OCI-LY1 (cell line): ENCODE measurements at regions not wholly inside any gene's neighbourhood (a gene's known extent, or its start where the extent isn't known, plus 50 kb on each side); places are given as distances from the start of the nearest gene placed in this dataset.

Experiments used
- EZH2 ChIP-seq: fragments of 200-600 bp; sonication (generic), shearing (Covaris generic); IDR thresholded peaks from 2 replicates; pipeline ENCODE4 v1.8.0; 2017; ENCODE audit warnings: borderline replicate concordance, mixed run types, mild to moderate bottlenecking, antibody characterized with exemption, low read length, moderate library complexity, mixed read lengths
- TF ChIP-seq, protein P1 (sequence below): fragments of 200-600 bp; sonication (generic), shearing (Covaris generic); IDR thresholded peaks from 2 replicates; pipeline ENCODE4 v1.5.1; 2017; ENCODE audit warnings: mild to moderate bottlenecking, antibody characterized with exemption, low read length, moderate library complexity, mixed read lengths

DNA sequence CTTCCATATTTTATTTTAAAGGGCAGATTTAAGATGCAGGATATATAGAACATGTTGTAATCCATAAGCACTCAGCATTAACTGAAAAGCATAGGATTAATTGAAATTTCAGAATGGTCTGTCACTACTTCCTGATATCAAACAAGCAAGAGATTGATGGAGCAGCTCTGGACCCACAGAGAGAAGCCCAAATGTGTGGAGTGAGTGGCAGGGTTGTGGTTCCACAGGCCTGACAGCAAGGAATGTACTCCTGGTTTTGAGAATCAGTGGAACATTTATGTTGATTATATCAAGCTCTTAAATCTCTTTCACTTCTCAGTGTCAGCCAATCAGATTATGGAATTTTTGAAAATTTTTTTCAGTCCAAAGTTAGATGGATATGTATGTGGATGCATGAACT lies 267.6 kb upstream of the PRICKLE1 start:
- TF ChIP-seq, protein P1, sequence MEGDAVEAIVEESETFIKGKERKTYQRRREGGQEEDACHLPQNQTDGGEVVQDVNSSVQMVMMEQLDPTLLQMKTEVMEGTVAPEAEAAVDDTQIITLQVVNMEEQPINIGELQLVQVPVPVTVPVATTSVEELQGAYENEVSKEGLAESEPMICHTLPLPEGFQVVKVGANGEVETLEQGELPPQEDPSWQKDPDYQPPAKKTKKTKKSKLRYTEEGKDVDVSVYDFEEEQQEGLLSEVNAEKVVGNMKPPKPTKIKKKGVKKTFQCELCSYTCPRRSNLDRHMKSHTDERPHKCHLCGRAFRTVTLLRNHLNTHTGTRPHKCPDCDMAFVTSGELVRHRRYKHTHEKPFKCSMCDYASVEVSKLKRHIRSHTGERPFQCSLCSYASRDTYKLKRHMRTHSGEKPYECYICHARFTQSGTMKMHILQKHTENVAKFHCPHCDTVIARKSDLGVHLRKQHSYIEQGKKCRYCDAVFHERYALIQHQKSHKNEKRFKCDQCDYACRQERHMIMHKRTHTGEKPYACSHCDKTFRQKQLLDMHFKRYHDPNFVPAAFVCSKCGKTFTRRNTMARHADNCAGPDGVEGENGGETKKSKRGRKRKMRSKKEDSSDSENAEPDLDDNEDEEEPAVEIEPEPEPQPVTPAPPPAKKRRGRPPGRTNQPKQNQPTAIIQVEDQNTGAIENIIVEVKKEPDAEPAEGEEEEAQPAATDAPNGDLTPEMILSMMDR: no peak
- no peak for TF ChIP-seq EZH2
